Adrenal gland (tissue), 9 donors: ENCODE measurements at regions not wholly inside any gene's neighbourhood (a gene's known extent, or its start where the extent isn't known, plus 50 kb on each side); places are given as distances from the start of the nearest gene placed in this dataset.

Experiments used
- DNase-seq, 7 donors: peaks; one replicate each; pipeline ENCODE4 v3.0.0-alpha.2; 2019 to 2020
- H3K27ac ChIP-seq, 5 donors: fragments of 200-600 bp; sonication (generic) in 4 of 5; 1 replicate in 3 of 5; 2 replicates in 2 of 5; pipeline versions ENCODE4 v1.5.1 to v1.8.0; 2016 to 2020; ENCODE audit warnings: mild to moderate bottlenecking in 1 of 5
- H3K27me3 ChIP-seq: fragments of 200-600 bp; 2 replicates; pipeline ENCODE4 v1.8.0; 2021
- H3K36me3 ChIP-seq, 2 donors: fragments of 200-600 bp; replicated peaks in 1 of 2; 1 replicate in 1 of 2; 2 replicates in 1 of 2; pipeline versions ENCODE4 v1.5.1 to v1.8.0; 2018 to 2022
- H3K4me1 ChIP-seq, 2 donors: fragments of 200-600 bp; replicated peaks in 1 of 2; 1 replicate in 1 of 2; 2 replicates in 1 of 2; pipeline versions ENCODE4 v1.5.1 to v1.8.0; 2018 to 2021
- H3K4me3 ChIP-seq, 4 donors: fragments of 200-600 bp; sonication (generic) in 3 of 4; one replicate each; pipeline ENCODE4 v1.5.1; 2016 to 2018
- H3K9me3 ChIP-seq, 3 donors: fragments of 200-600 bp; sonication (generic) in 1 of 3; replicated peaks in 1 of 3; 1 replicate in 2 of 3; 2 replicates in 1 of 3; pipeline versions ENCODE4 v1.5.1 to v1.8.0; 2016 to 2021
- CTCF ChIP-seq, 6 experiments: fragments of 450-650 bp in 4 of 6; fragments of 200-600 bp in 2 of 6; sonication (generic) in 1 of 6; IDR thresholded peaks; 1 replicate in 5 of 6; 2 replicates in 1 of 6; pipeline versions ENCODE4 v1.5.1 to v1.8.0; 2016 to 2021; ENCODE audit warnings: antibody characterized with exemption in 6 of 6, mild to moderate bottlenecking in 2 of 6, moderate library complexity in 1 of 6
- POLR2A ChIP-seq, 2 donors: fragments of 450-650 bp; IDR thresholded peaks; one replicate each; pipeline ENCODE4 v1.6.1; 2017; ENCODE audit warnings: antibody characterized with exemption in 2 of 2, mild to moderate bottlenecking in 2 of 2, moderate library complexity in 1 of 2
- WGBS, 4 donors: extraction: QIAGEN DNeasy Blood & Tissue Kit in 2 of 4; methylation state at CpG; one replicate each; pipeline versions ENCODE4 v1.1.5 to v1.1.7; 2013 to 2017; 5-methylcytosine and 5-hydroxymethylcytosine counted together
- intact Hi-C, 2 donors: fragments of 100-400 bp; cut with DNase I; formaldehyde crosslinking; loops; one replicate each; pipeline versions ENCODE4 v1.14.1 to v1.15.0; 2022 to 2023
- donor health status: healthy with polysubstance abuse.
- donor health status: Bipolar disorder and iron deficiency.
- donor health status: DM: yes; HTN: yes; CAD: no.
- donor health status: DM: no; HTN: no; CAD: no.
- donor health status: DM: no; HTN: no; CAD: no.

GRCh38 chr9:82438581-82438980, 450.0 kb downstream of the SPATA31D1 start:
- Histone ChIP-seq H3K4me1 (no peaks in the 10 kb centered on the region), H3K9me3 (no peaks in the 10 kb centered on the region), H3K27ac (no peak overlapping the region), H3K36me3 (no peaks in the 10 kb centered on the region), H3K27me3 (no peaks in the 10 kb centered on the region), H3K4me3 (no peak overlapping the region)
- no peak for DNase-seq
- intact Hi-C loops = no loop called here
- no peak for TF ChIP-seq POLR2A (IDR thresholded peaks at IDR 0.05)

- Histone ChIP-seq H3K9me3 (peaks cover 0 to 8% (median 0%) of the 10 kb centered on the region in 3 donors), H3K4me1 (no peaks in the 10 kb centered on the region), H3K27ac (no peak overlapping the region), H3K4me3 (no peak overlapping the region), H3K27me3 (no peaks in the 10 kb centered on the region), H3K36me3 (no peaks in the 10 kb centered on the region)
- intact Hi-C loops = no loop called here
- DNase-seq = no peak
- TF ChIP-seq CTCF (IDR thresholded peaks at IDR 0.05) = no peak
- TF ChIP-seq POLR2A (IDR thresholded peaks at IDR 0.05) = no peak
Observed at GRCh38 chr9:82443312-82443711, 454.7 kb downstream of the SPATA31D1 start.

GRCh38 chr9:82445556-82445955, 457.0 kb downstream of the SPATA31D1 start:
- intact Hi-C loops = no loop called here
- H3K27me3 ChIP-seq = no peaks in the 10 kb centered on the region
- DNase-seq = no peak

GRCh38 chr9:82447343-82447742, 458.8 kb downstream of the SPATA31D1 start:
- Histone ChIP-seq H3K36me3 (no peaks in the 10 kb centered on the region), H3K27me3 (no peaks in the 10 kb centered on the region), H3K4me1 (no peaks in the 10 kb centered on the region), H3K27ac (no peak overlapping the region), H3K9me3 (peaks cover 0 to 11% (median 8%) of the 10 kb centered on the region in 3 donors), H3K4me3 (no peak overlapping the region)
- 82 to 90% (median 85%) methylated on average over 5 of the region's 5 CpGs for WGBS, 4 donors
- intact Hi-C loops = no loop called here
- no peak for TF ChIP-seq POLR2A (IDR thresholded peaks at IDR 0.05)
- no peak for TF ChIP-seq CTCF (IDR thresholded peaks at IDR 0.05)
- DNase-seq = no peak

More at GRCh38 chr9:82445556-82445955, 457.0 kb downstream of the SPATA31D1 start:
- whole genome bisulfite sequencing, 4 donors = 80 to 88% (median 82%) methylated on average over 5 of the region's 5 CpGs
- no peak overlapping the region for H3K27ac ChIP-seq
- TF ChIP-seq POLR2A (IDR thresholded peaks at IDR 0.05) (no peak), CTCF (IDR thresholded peaks at IDR 0.05) (no peak)
- H3K9me3 ChIP-seq = peaks cover 0 to 8% (median 0%) of the 10 kb centered on the region in 3 donors
- no peaks in the 10 kb centered on the region for H3K4me1 ChIP-seq
- no peaks in the 10 kb centered on the region for H3K36me3 ChIP-seq
- H3K4me3 ChIP-seq = no peak overlapping the region

- H3K36me3 ChIP-seq = no peaks in the 10 kb centered on the region
- TF ChIP-seq POLR2A (IDR thresholded peaks at IDR 0.05) = no peak
- TF ChIP-seq CTCF (IDR thresholded peaks at IDR 0.05) = no peak
- peaks cover 0 to 11% (median 8%) of the 10 kb centered on the region in 3 donors for H3K9me3 ChIP-seq
- DNase-seq = no peak
- no peak overlapping the region for H3K27ac ChIP-seq
- H3K4me1 ChIP-seq = no peaks in the 10 kb centered on the region
- intact Hi-C loops = no loop called here
- no peak overlapping the region for H3K4me3 ChIP-seq
- H3K27me3 ChIP-seq = no peaks in the 10 kb centered on the region
Observed at GRCh38 chr9:82449986-82450385, 461.4 kb downstream of the SPATA31D1 start.
